GM23338 (cell line): ENCODE measurements at regions not wholly inside any gene's neighbourhood (a gene's known extent, or its start where the extent isn't known, plus 50 kb on each side); places are given as distances from the start of the nearest gene placed in this dataset.

Experiments used
- ATAC-seq: fragments of 200-7000 bp; cut with Tn5 transposase; 3 replicates; pipeline ENCODE4 v1.9.1; 2020
- DNase-seq: peaks from one replicate; pipeline ENCODE4 v3.0.0-alpha.2; 2015; ENCODE audit warnings: low spot score
- H2AFZ ChIP-seq: fragments of 200-600 bp; sonication (generic); 2 replicates; pipeline ENCODE4 v1.8.0; 2016; ENCODE audit warnings: antibody characterized with exemption, mild to moderate bottlenecking, moderate library complexity
- H3F3A ChIP-seq: fragments of 200-600 bp; sonication (generic); replicated peaks from 2 replicates; pipeline ENCODE4 v1.8.0; 2017; ENCODE audit warnings: antibody characterized with exemption, mixed run types, low read depth
- H3K27ac ChIP-seq: fragments of 200-600 bp; sonication (generic); 2 replicates; pipeline ENCODE4 v1.6.1; 2016; ENCODE audit warnings: low read depth
- H3K27me3 ChIP-seq: fragments of 200-600 bp; sonication (generic); 2 replicates; pipeline ENCODE4 v1.8.0; 2016; ENCODE audit warnings: mild to moderate bottlenecking, mixed run types, moderate library complexity; ENCODE audit not compliant: insufficient read depth
- H3K36me3 ChIP-seq: fragments of 200-600 bp; sonication (generic); 2 replicates; pipeline ENCODE4 v1.8.0; 2016; ENCODE audit warnings: mild to moderate bottlenecking; ENCODE audit not compliant: insufficient read depth
- H3K4me1 ChIP-seq: fragments of 200-600 bp; sonication (generic); 2 replicates; pipeline ENCODE4 v1.8.0; 2016; ENCODE audit warnings: mild to moderate bottlenecking, moderate library complexity; ENCODE audit not compliant: insufficient read depth
- H3K4me2 ChIP-seq: fragments of 200-600 bp; sonication (generic); 2 replicates; pipeline ENCODE4 v1.7.1; 2017; ENCODE audit warnings: mixed run types
- H3K4me3 ChIP-seq: fragments of 200-600 bp; sonication (generic); 2 replicates; pipeline ENCODE4 v1.6.1; 2016; ENCODE audit warnings: mixed run types
- H3K79me2 ChIP-seq: fragments of 200-600 bp; sonication (generic); replicated peaks from 2 replicates; pipeline ENCODE4 v1.8.0; 2017; ENCODE audit warnings: mild to moderate bottlenecking; ENCODE audit not compliant: insufficient read depth
- H3K9me2 ChIP-seq: fragments of 200-600 bp; sonication (generic); 2 replicates; pipeline ENCODE4 v1.8.0; 2017; ENCODE audit not compliant: insufficient read depth
- H4K20me1 ChIP-seq: fragments of 200-600 bp; sonication (generic); replicated peaks from 2 replicates; pipeline ENCODE4 v1.8.0; 2017; ENCODE audit warnings: mild to moderate bottlenecking; ENCODE audit not compliant: insufficient read depth
- H3K27ac Mint-ChIP-seq: 2 replicates; pipeline ENCODE4 v1.8.0; 2020; ENCODE audit warnings: inconsistent platforms, mild to moderate bottlenecking, moderate library complexity, mixed read lengths
- H3K27me3 Mint-ChIP-seq: 3 replicates; pipeline ENCODE4 v1.8.0; 2022; ENCODE audit warnings: low read depth, mild to moderate bottlenecking, moderate library complexity, mixed read lengths, inconsistent platforms; ENCODE audit not compliant: insufficient read depth, poor library complexity
- H3K36me3 Mint-ChIP-seq: 3 replicates; pipeline ENCODE4 v1.8.0; 2021; ENCODE audit warnings: low read depth, mild to moderate bottlenecking, inconsistent platforms, moderate library complexity, mixed read lengths
- H3K4me1 Mint-ChIP-seq: 3 replicates; pipeline ENCODE4 v1.8.0; 2020; ENCODE audit warnings: mild to moderate bottlenecking, inconsistent platforms, mixed read lengths
- H3K4me3 Mint-ChIP-seq: 3 replicates; pipeline ENCODE4 v1.8.0; 2021; ENCODE audit warnings: moderate library complexity, mild to moderate bottlenecking, inconsistent platforms, mixed read lengths
- H3K9me3 Mint-ChIP-seq: 3 replicates; pipeline ENCODE4 v1.8.0; 2020; ENCODE audit warnings: moderate library complexity, mild to moderate bottlenecking, inconsistent platforms, mixed read lengths
- CREB1 ChIP-seq: fragments of 250-450 bp; sonication (Bioruptor Pico); IDR thresholded peaks from 2 replicates; pipeline ENCODE4 v1.5.0; 2020; ENCODE audit warnings: low read depth, mild to moderate bottlenecking, moderate library complexity
- EZH2 ChIP-seq: fragments of 200-600 bp; sonication (generic); IDR thresholded peaks from one replicate; pipeline ENCODE4 v1.8.0; 2017; ENCODE audit warnings: antibody characterized with exemption, mild to moderate bottlenecking, low read depth; ENCODE audit not compliant: unreplicated experiment
- EZH2phosphoT487 ChIP-seq: fragments of 200-600 bp; sonication (generic); IDR thresholded peaks from one replicate; pipeline ENCODE4 v1.8.1; 2018; ENCODE audit warnings: antibody characterized with exemption; ENCODE audit not compliant: unreplicated experiment
- JUNB ChIP-seq: IDR thresholded peaks from one replicate; pipeline ENCODE4 v1.6.1; 2016; ENCODE audit warnings: antibody characterized with exemption; ENCODE audit not compliant: unreplicated experiment
- NANOG ChIP-seq: IDR thresholded peaks from 2 replicates; pipeline ENCODE4 v1.6.1; 2016; ENCODE audit warnings: antibody characterized with exemption, borderline replicate concordance
- POLR2AphosphoS5 ChIP-seq: IDR thresholded peaks from 2 replicates; pipeline ENCODE4 v1.6.1; 2016; ENCODE audit warnings: antibody characterized with exemption, low read depth
- STAT1 ChIP-seq: IDR thresholded peaks from one replicate; pipeline ENCODE4 v1.6.1; 2016; ENCODE audit warnings: antibody characterized with exemption; ENCODE audit not compliant: unreplicated experiment
- ZNF114 ChIP-seq: fragments of 250-450 bp; sonication (Bioruptor Pico); IDR thresholded peaks from 2 replicates; pipeline ENCODE4 v1.5.0; 2020; ENCODE audit warnings: mild to moderate bottlenecking, moderate library complexity
- ZNF331 ChIP-seq: fragments of 250-450 bp; sonication (Bioruptor Pico); IDR thresholded peaks from 2 replicates; pipeline ENCODE4 v1.5.0; 2020; ENCODE audit warnings: low read depth, mild to moderate bottlenecking, moderate library complexity
- TF ChIP-seq, protein P1 (sequence below): fragments of 250-450 bp; sonication (Bioruptor Pico); IDR thresholded peaks from 2 replicates; pipeline ENCODE4 v1.5.0; 2020; ENCODE audit warnings: mild to moderate bottlenecking, moderate library complexity
- TF ChIP-seq, protein P2 (sequence below), 2 experiments: fragments of 200-600 bp in 1 of 2; sonication (generic) in 1 of 2; conservative IDR thresholded peaks; 2 replicates each; pipeline versions ENCODE4 v1.5.1 to v1.6.1; 2016 to 2017; ENCODE audit warnings: antibody characterized with exemption in 2 of 2, low read depth in 2 of 2, mild to moderate bottlenecking in 2 of 2, moderate library complexity in 1 of 2
- TF ChIP-seq, protein P3 (sequence below): IDR thresholded peaks from 2 replicates; pipeline ENCODE4 v1.6.1; 2016; ENCODE audit warnings: antibody characterized with exemption
- TF ChIP-seq, protein P4 (sequence below): IDR thresholded peaks from one replicate; pipeline ENCODE4 v1.6.1; 2018; ENCODE audit warnings: antibody characterized with exemption; ENCODE audit not compliant: unreplicated experiment

DNA sequence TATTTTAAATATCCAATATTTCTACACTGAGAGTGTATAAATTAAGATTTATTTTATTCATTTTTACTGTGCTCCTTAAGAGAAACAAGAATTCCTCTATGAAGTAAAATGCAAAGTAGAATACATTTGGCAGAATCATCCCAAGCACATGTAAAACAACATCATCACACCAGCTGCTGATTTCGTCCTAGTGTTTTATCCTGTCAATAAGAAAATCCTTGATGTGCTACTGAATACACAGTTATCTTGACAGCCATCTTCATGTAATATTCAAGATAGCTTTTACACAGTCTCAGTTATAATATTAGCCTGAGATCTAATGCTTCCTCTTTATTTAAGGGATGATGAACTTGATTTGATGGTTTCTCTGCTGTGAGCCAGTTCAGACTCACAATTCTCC, 282.4 kb downstream of the MZT1 start:
- H2AFZ ChIP-seq: no peak overlapping the region
- ATAC-seq (no peak), DNase-seq (no peak)
- H3K4me3 ChIP-seq: no peak overlapping the region
- H3K9me2 ChIP-seq: no peaks in the 10 kb centered on the region
- H3K27me3 Mint-ChIP-seq: no peaks in the 10 kb centered on the region
- peaks cover 23% of the 10 kb centered on the region for H3K36me3 Mint-ChIP-seq
- no peaks in the 10 kb centered on the region; the same call in 1 of the 2 replicates for H3K36me3 ChIP-seq
- no peak overlapping the region for H3K27ac Mint-ChIP-seq
- H3K27ac ChIP-seq: no peak overlapping the region
- no peaks in the 10 kb centered on the region for H3F3A ChIP-seq
- H3K27me3 ChIP-seq: no peaks in the 10 kb centered on the region
- TF ChIP-seq, protein P1, sequence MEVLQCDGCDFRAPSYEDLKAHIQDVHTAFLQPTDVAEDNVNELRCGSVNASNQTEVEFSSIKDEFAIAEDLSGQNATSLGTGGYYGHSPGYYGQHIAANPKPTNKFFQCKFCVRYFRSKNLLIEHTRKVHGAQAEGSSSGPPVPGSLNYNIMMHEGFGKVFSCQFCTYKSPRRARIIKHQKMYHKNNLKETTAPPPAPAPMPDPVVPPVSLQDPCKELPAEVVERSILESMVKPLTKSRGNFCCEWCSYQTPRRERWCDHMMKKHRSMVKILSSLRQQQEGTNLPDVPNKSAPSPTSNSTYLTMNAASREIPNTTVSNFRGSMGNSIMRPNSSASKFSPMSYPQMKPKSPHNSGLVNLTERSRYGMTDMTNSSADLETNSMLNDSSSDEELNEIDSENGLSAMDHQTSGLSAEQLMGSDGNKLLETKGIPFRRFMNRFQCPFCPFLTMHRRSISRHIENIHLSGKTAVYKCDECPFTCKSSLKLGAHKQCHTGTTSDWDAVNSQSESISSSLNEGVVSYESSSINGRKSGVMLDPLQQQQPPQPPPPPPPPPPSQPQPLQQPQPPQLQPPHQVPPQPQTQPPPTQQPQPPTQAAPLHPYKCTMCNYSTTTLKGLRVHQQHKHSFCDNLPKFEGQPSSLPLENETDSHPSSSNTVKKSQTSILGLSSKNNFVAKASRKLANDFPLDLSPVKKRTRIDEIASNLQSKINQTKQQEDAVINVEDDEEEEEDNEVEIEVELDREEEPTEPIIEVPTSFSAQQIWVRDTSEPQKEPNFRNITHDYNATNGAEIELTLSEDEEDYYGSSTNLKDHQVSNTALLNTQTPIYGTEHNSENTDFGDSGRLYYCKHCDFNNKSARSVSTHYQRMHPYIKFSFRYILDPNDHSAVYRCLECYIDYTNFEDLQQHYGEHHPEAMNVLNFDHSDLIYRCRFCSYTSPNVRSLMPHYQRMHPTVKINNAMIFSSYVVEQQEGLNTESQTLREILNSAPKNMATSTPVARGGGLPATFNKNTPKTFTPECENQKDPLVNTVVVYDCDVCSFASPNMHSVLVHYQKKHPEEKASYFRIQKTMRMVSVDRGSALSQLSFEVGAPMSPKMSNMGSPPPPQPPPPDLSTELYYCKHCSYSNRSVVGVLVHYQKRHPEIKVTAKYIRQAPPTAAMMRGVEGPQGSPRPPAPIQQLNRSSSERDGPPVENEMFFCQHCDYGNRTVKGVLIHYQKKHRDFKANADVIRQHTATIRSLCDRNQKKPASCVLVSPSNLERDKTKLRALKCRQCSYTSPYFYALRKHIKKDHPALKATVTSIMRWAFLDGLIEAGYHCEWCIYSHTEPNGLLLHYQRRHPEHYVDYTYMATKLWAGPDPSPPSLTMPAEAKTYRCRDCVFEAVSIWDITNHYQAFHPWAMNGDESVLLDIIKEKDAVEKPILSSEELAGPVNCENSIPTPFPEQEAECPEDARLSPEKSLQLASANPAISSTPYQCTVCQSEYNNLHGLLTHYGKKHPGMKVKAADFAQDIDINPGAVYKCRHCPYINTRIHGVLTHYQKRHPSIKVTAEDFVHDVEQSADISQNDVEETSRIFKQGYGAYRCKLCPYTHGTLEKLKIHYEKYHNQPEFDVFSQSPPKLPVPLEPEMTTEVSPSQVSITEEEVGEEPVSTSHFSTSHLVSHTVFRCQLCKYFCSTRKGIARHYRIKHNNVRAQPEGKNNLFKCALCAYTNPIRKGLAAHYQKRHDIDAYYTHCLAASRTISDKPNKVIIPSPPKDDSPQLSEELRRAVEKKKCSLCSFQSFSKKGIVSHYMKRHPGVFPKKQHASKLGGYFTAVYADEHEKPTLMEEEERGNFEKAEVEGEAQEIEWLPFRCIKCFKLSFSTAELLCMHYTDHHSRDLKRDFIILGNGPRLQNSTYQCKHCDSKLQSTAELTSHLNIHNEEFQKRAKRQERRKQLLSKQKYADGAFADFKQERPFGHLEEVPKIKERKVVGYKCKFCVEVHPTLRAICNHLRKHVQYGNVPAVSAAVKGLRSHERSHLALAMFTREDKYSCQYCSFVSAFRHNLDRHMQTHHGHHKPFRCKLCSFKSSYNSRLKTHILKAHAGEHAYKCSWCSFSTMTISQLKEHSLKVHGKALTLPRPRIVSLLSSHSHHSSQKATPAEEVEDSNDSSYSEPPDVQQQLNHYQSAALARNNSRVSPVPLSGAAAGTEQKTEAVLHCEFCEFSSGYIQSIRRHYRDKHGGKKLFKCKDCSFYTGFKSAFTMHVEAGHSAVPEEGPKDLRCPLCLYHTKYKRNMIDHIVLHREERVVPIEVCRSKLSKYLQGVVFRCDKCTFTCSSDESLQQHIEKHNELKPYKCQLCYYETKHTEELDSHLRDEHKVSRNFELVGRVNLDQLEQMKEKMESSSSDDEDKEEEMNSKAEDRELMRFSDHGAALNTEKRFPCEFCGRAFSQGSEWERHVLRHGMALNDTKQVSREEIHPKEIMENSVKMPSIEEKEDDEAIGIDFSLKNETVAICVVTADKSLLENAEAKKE (CRISPR knock-in tag): no peak
- TF ChIP-seq EZH2phosphoT487 (no peak), POLR2AphosphoS5 (no peak), CREB1 (CRISPR knock-in tag) (no peak), EZH2 (no peak), NANOG (no peak), JUNB (no peak), ZNF114 (CRISPR knock-in tag) (no peak), ZNF331 (CRISPR knock-in tag) (no peak), STAT1 (no peak)
- TF ChIP-seq, protein P2, sequence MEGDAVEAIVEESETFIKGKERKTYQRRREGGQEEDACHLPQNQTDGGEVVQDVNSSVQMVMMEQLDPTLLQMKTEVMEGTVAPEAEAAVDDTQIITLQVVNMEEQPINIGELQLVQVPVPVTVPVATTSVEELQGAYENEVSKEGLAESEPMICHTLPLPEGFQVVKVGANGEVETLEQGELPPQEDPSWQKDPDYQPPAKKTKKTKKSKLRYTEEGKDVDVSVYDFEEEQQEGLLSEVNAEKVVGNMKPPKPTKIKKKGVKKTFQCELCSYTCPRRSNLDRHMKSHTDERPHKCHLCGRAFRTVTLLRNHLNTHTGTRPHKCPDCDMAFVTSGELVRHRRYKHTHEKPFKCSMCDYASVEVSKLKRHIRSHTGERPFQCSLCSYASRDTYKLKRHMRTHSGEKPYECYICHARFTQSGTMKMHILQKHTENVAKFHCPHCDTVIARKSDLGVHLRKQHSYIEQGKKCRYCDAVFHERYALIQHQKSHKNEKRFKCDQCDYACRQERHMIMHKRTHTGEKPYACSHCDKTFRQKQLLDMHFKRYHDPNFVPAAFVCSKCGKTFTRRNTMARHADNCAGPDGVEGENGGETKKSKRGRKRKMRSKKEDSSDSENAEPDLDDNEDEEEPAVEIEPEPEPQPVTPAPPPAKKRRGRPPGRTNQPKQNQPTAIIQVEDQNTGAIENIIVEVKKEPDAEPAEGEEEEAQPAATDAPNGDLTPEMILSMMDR (conservative IDR thresholded peaks at IDR 0.05; ENCODE audit: low read depth in 2 of 2): no peak
- TF ChIP-seq, protein P3, sequence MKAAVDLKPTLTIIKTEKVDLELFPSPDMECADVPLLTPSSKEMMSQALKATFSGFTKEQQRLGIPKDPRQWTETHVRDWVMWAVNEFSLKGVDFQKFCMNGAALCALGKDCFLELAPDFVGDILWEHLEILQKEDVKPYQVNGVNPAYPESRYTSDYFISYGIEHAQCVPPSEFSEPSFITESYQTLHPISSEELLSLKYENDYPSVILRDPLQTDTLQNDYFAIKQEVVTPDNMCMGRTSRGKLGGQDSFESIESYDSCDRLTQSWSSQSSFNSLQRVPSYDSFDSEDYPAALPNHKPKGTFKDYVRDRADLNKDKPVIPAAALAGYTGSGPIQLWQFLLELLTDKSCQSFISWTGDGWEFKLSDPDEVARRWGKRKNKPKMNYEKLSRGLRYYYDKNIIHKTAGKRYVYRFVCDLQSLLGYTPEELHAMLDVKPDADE: no peak
- TF ChIP-seq, protein P4, sequence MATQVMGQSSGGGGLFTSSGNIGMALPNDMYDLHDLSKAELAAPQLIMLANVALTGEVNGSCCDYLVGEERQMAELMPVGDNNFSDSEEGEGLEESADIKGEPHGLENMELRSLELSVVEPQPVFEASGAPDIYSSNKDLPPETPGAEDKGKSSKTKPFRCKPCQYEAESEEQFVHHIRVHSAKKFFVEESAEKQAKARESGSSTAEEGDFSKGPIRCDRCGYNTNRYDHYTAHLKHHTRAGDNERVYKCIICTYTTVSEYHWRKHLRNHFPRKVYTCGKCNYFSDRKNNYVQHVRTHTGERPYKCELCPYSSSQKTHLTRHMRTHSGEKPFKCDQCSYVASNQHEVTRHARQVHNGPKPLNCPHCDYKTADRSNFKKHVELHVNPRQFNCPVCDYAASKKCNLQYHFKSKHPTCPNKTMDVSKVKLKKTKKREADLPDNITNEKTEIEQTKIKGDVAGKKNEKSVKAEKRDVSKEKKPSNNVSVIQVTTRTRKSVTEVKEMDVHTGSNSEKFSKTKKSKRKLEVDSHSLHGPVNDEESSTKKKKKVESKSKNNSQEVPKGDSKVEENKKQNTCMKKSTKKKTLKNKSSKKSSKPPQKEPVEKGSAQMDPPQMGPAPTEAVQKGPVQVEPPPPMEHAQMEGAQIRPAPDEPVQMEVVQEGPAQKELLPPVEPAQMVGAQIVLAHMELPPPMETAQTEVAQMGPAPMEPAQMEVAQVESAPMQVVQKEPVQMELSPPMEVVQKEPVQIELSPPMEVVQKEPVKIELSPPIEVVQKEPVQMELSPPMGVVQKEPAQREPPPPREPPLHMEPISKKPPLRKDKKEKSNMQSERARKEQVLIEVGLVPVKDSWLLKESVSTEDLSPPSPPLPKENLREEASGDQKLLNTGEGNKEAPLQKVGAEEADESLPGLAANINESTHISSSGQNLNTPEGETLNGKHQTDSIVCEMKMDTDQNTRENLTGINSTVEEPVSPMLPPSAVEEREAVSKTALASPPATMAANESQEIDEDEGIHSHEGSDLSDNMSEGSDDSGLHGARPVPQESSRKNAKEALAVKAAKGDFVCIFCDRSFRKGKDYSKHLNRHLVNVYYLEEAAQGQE: no peak
- no peaks in the 10 kb centered on the region for H4K20me1 ChIP-seq
- H3K9me3 Mint-ChIP-seq: peaks cover 26% of the 10 kb centered on the region
- H3K4me1 ChIP-seq: no peaks in the 10 kb centered on the region
- no peak overlapping the region for H3K4me2 ChIP-seq
- H3K79me2 ChIP-seq: no peaks in the 10 kb centered on the region
- H3K4me3 Mint-ChIP-seq: no peak overlapping the region
- H3K4me1 Mint-ChIP-seq: no peaks in the 10 kb centered on the region
